ENCODE measurements at regions not wholly inside any gene's neighbourhood (a gene's known extent, or its start where the extent isn't known, plus 50 kb on each side); places are given as distances from the start of the nearest gene placed in this dataset.

- no peak for TF ChIP-seq EZH2 (IDR thresholded peaks at IDR 0.05; ENCODE audit: low read depth)
- no peak for TF ChIP-seq CTCF (conservative IDR thresholded peaks at IDR 0.05)
- ChIA-PET POLR2A (ENCODE audit: unreplicated experiment) (no interaction called here), CTCF (no interaction called here)
- no peak overlapping the region for H2AFZ ChIP-seq
- no peaks in the 10 kb centered on the region for H3K36me3 ChIP-seq (ENCODE audit: low read depth)
- intact Hi-C loops (cut with micrococcal nuclease; ENCODE audit: unreplicated experiment) = no loop called here
- H3F3A ChIP-seq (ENCODE audit: insufficient read depth, low read depth) = no peaks in the 10 kb centered on the region
- H3K27me3 ChIP-seq (ENCODE audit: insufficient read depth, low read depth) = peaks cover 81% of the 10 kb centered on the region
- no peak overlapping the region for H3K4me3 ChIP-seq
- H4K20me1 ChIP-seq (ENCODE audit: insufficient read depth) = no peaks in the 10 kb centered on the region
- H3K79me2 ChIP-seq (ENCODE audit: low read depth) = no peaks in the 10 kb centered on the region
- DNase-seq = no peak
- H3K9me3 ChIP-seq (ENCODE audit: insufficient read depth, low read depth) = no peaks in the 10 kb centered on the region
- H3K4me1 ChIP-seq (replicated peaks; ENCODE audit: insufficient read depth) = no peaks in the 10 kb centered on the region
- H3K9me2 ChIP-seq (ENCODE audit: insufficient read depth) = no peaks in the 10 kb centered on the region
- H3K27ac ChIP-seq = no peak overlapping the region
- BruUV-seq (replicated peaks) = no TSS peak
- no peak overlapping the region for H3K4me2 ChIP-seq
These were observed 185.3 kb upstream of the RAB6C start for GRCh38 chr2:129794116-129794515.

GRCh38 chr2:129794540-129794939 lies 184.9 kb upstream of the RAB6C start:
- CTCF ChIA-PET = no interaction called here
- Histone ChIP-seq H3K9me3 (ENCODE audit: insufficient read depth, low read depth) (no peaks in the 10 kb centered on the region), H3K9me2 (ENCODE audit: insufficient read depth) (no peaks in the 10 kb centered on the region), H2AFZ (no peak overlapping the region), H3K27me3 (ENCODE audit: insufficient read depth, low read depth) (peaks cover 81% of the 10 kb centered on the region), H3K4me2 (no peak overlapping the region), H3K4me1 (replicated peaks; ENCODE audit: insufficient read depth) (no peaks in the 10 kb centered on the region), H3K27ac (no peak overlapping the region), H3F3A (ENCODE audit: insufficient read depth, low read depth) (no peaks in the 10 kb centered on the region), H3K36me3 (ENCODE audit: low read depth) (no peaks in the 10 kb centered on the region), H3K4me3 (no peak overlapping the region), H3K79me2 (ENCODE audit: low read depth) (no peaks in the 10 kb centered on the region), H4K20me1 (ENCODE audit: insufficient read depth) (no peaks in the 10 kb centered on the region)
- intact Hi-C loops (cut with micrococcal nuclease; ENCODE audit: unreplicated experiment) = no loop called here
- no peak for DNase-seq
- POLR2A ChIA-PET (ENCODE audit: unreplicated experiment) = no interaction called here
- BruUV-seq (replicated peaks) = no TSS peak
- TF ChIP-seq CTCF (conservative IDR thresholded peaks at IDR 0.05) = no peak
- TF ChIP-seq EZH2 (IDR thresholded peaks at IDR 0.05; ENCODE audit: low read depth) = no peak

GRCh38 chr2:129796225-129796624 lies 183.2 kb upstream of the RAB6C start:
- H4K20me1 ChIP-seq (ENCODE audit: insufficient read depth) = no peaks in the 10 kb centered on the region
- H3K4me1 ChIP-seq (replicated peaks; ENCODE audit: insufficient read depth) = no peaks in the 10 kb centered on the region
- no peak overlapping the region for H3K4me3 ChIP-seq
- no peak for DNase-seq
- peaks cover 81% of the 10 kb centered on the region for H3K27me3 ChIP-seq (ENCODE audit: insufficient read depth, low read depth)
- H3K36me3 ChIP-seq (ENCODE audit: low read depth) = no peaks in the 10 kb centered on the region
- TF ChIP-seq EZH2 (IDR thresholded peaks at IDR 0.05; ENCODE audit: low read depth) = no peak
- no peak for TF ChIP-seq CTCF (conservative IDR thresholded peaks at IDR 0.05)
- H3K9me3 ChIP-seq (ENCODE audit: insufficient read depth, low read depth) = no peaks in the 10 kb centered on the region
- intact Hi-C loops (cut with micrococcal nuclease; ENCODE audit: unreplicated experiment) = no loop called here
- no peaks in the 10 kb centered on the region for H3K79me2 ChIP-seq (ENCODE audit: low read depth)
- H3K27ac ChIP-seq = no peak overlapping the region
- BruUV-seq (replicated peaks) = no TSS peak
- CTCF ChIA-PET = no interaction called here
- no peaks in the 10 kb centered on the region for H3K9me2 ChIP-seq (ENCODE audit: insufficient read depth)
- H2AFZ ChIP-seq = no peak overlapping the region
- no peaks in the 10 kb centered on the region for H3F3A ChIP-seq (ENCODE audit: insufficient read depth, low read depth)
- no peak overlapping the region for H3K4me2 ChIP-seq
- POLR2A ChIA-PET (ENCODE audit: unreplicated experiment) = no interaction called here
